ENCODE measurements at regions not wholly inside any gene's neighbourhood (a gene's known extent, or its start where the extent isn't known, plus 50 kb on each side); places are given as distances from the start of the nearest gene placed in this dataset.

GRCh38 chr12:9333161-9333560, 125.0 kb upstream of the PZP start:
- TF ChIP-seq CTCF (IDR thresholded peaks at IDR 0.05) = no peak
- TF ChIP-seq POLR2A (IDR thresholded peaks at IDR 0.05) = no peak
